OCI-LY7 (cell line): ENCODE measurements at regions not wholly inside any gene's neighbourhood (a gene's known extent, or its start where the extent isn't known, plus 50 kb on each side); places are given as distances from the start of the nearest gene placed in this dataset.

Experiments used
- CTCF ChIP-seq: fragments of 200-600 bp; sonication (generic); conservative IDR thresholded peaks from 2 replicates; pipeline ENCODE4 v1.5.1; 2014; ENCODE audit warnings: mild to moderate bottlenecking, antibody characterized with exemption, low read length, moderate library complexity, mixed read lengths
- EZH2phosphoT487 ChIP-seq: fragments of 200-600 bp; sonication (generic); IDR thresholded peaks from 2 replicates; pipeline ENCODE4 v1.6.1; 2018; ENCODE audit warnings: low read depth, borderline replicate concordance, mild to moderate bottlenecking, mixed run types, antibody characterized with exemption, low read length, moderate library complexity, mixed read lengths

DNA sequence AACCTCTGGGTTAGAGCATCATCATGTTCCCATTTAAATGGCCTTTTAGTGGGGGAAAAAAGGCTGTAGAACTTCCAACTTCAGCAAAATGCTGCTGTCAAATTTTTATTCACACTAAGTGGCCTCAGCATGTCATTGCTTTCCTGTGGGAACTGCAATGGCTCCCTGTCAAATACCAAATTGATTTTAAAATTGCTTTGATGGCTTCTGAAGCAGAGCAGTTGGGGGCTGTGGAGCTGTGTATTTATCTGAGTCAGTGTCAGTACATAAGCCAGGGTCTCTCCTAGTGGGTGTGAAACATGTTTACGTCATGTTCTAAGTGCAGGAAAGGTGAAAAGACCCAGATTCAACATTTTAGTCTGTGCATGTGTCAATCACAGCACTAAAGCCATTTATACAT, 171.3 kb downstream of the CDH19 start:
- TF ChIP-seq CTCF = no peak
- TF ChIP-seq EZH2phosphoT487 = no peak
